ENCODE measurements at regions not wholly inside any gene's neighbourhood (a gene's known extent, or its start where the extent isn't known, plus 50 kb on each side); places are given as distances from the start of the nearest gene placed in this dataset.

DNA sequence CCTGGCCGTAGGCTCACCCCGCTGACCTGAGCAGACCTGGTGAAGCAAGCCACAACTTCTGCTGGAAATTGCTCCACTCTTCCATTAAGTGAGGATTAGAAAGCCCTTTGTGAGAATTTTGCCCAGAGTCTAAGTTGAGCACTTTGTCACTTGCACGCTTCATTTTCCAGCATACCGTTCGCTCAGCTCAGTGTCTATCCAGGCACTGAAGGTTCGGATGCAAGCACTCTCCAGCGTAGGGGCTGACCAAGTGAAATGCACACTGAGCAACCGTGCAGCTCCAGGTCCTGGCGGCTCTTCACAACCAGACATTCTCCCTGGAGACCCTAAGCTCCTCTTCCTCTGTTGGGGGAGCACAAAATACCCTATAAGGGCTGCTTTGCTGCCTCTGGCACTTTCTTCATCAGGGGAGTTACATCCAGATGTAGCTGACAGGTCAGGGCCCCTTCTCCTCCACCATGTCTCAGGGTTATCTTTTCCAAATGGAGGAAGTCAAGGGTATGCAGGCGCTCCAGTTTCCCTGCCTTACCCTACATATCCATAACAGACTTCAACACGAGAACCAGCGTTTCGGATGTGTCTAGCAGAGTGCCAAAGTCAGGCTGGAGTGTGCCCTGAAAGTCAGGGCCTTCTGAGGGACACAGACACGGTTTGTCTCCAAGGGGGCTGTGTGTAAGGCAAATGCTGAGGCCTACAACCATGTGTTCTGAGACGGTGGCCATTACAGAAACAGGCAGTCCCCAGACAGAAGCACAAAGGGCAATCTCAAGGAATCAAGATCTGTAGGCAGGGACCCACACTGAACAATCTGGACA, 146.7 kb upstream of the AFDN start:
- H3K4me1 ChIP-seq (replicated peaks; ENCODE audit: insufficient read depth) = no peaks in the 10 kb centered on the region
- H3K4me2 ChIP-seq = no peak overlapping the region
- no peaks in the 10 kb centered on the region for H3K36me3 ChIP-seq (ENCODE audit: low read depth)
- H3K27me3 ChIP-seq (ENCODE audit: insufficient read depth, low read depth) = peaks cover 93% of the 10 kb centered on the region
- POLR2A ChIA-PET (ENCODE audit: unreplicated experiment) = no interaction called here
- H3F3A ChIP-seq (ENCODE audit: insufficient read depth, low read depth) = no peaks in the 10 kb centered on the region
- BruUV-seq (replicated peaks) = no TSS peak
- no peaks in the 10 kb centered on the region for H4K20me1 ChIP-seq (ENCODE audit: insufficient read depth)
- H3K27ac ChIP-seq = no peak overlapping the region
- no peak for DNase-seq
- H2AFZ ChIP-seq = no peak overlapping the region
- H3K4me3 ChIP-seq = no peak overlapping the region
- H3K9me2 ChIP-seq (ENCODE audit: insufficient read depth) = no peaks in the 10 kb centered on the region
- no peaks in the 10 kb centered on the region for H3K79me2 ChIP-seq (ENCODE audit: low read depth)
- TF ChIP-seq EZH2 (IDR thresholded peaks at IDR 0.05; ENCODE audit: low read depth) = no peak
- TF ChIP-seq, protein P1, sequence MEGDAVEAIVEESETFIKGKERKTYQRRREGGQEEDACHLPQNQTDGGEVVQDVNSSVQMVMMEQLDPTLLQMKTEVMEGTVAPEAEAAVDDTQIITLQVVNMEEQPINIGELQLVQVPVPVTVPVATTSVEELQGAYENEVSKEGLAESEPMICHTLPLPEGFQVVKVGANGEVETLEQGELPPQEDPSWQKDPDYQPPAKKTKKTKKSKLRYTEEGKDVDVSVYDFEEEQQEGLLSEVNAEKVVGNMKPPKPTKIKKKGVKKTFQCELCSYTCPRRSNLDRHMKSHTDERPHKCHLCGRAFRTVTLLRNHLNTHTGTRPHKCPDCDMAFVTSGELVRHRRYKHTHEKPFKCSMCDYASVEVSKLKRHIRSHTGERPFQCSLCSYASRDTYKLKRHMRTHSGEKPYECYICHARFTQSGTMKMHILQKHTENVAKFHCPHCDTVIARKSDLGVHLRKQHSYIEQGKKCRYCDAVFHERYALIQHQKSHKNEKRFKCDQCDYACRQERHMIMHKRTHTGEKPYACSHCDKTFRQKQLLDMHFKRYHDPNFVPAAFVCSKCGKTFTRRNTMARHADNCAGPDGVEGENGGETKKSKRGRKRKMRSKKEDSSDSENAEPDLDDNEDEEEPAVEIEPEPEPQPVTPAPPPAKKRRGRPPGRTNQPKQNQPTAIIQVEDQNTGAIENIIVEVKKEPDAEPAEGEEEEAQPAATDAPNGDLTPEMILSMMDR (conservative IDR thresholded peaks at IDR 0.05) = no peak
- CTCF ChIA-PET = no interaction called here
- intact Hi-C loops (cut with micrococcal nuclease; ENCODE audit: unreplicated experiment) = no loop called here
- H3K9me3 ChIP-seq (ENCODE audit: insufficient read depth, low read depth) = no peaks in the 10 kb centered on the region

- ChIA-PET CTCF (no interaction called here), POLR2A (ENCODE audit: unreplicated experiment) (no interaction called here)
- H3K4me3 ChIP-seq = no peak overlapping the region
- no peaks in the 10 kb centered on the region for H3F3A ChIP-seq (ENCODE audit: insufficient read depth, low read depth)
- H3K79me2 ChIP-seq (ENCODE audit: low read depth) = no peaks in the 10 kb centered on the region
- no peaks in the 10 kb centered on the region for H3K9me2 ChIP-seq (ENCODE audit: insufficient read depth)
- intact Hi-C loops (cut with micrococcal nuclease; ENCODE audit: unreplicated experiment) = no loop called here
- H3K27me3 ChIP-seq (ENCODE audit: insufficient read depth, low read depth) = peaks cover 93% of the 10 kb centered on the region
- no peaks in the 10 kb centered on the region for H3K36me3 ChIP-seq (ENCODE audit: low read depth)
- no peaks in the 10 kb centered on the region for H3K4me1 ChIP-seq (replicated peaks; ENCODE audit: insufficient read depth)
- H3K27ac ChIP-seq = no peak overlapping the region
- H3K9me3 ChIP-seq (ENCODE audit: insufficient read depth, low read depth) = no peaks in the 10 kb centered on the region
- no peak overlapping the region for H2AFZ ChIP-seq
- no peak overlapping the region for H3K4me2 ChIP-seq
- no peak for DNase-seq
- no peaks in the 10 kb centered on the region for H4K20me1 ChIP-seq (ENCODE audit: insufficient read depth)
- no TSS peak for BruUV-seq (replicated peaks)
- TF ChIP-seq, protein P1 (conservative IDR thresholded peaks at IDR 0.05) = no peak
- TF ChIP-seq EZH2 (IDR thresholded peaks at IDR 0.05; ENCODE audit: low read depth) = no peak
These were observed 146.0 kb upstream of the AFDN start for GRCh38 chr6:167680605-167681149.

- intact Hi-C loops (cut with micrococcal nuclease; ENCODE audit: unreplicated experiment) = no loop called here
- POLR2A ChIA-PET (ENCODE audit: unreplicated experiment) = no interaction called here
- Histone ChIP-seq H2AFZ (no peak overlapping the region), H3F3A (ENCODE audit: insufficient read depth, low read depth) (peaks cover 6% of the 10 kb centered on the region; the same call in 1 of the 2 replicates), H3K27ac (no peak overlapping the region), H3K4me1 (replicated peaks; ENCODE audit: insufficient read depth) (no peaks in the 10 kb centered on the region), H3K79me2 (ENCODE audit: low read depth) (no peaks in the 10 kb centered on the region), H3K9me3 (ENCODE audit: insufficient read depth, low read depth) (no peaks in the 10 kb centered on the region), H3K36me3 (ENCODE audit: low read depth) (no peaks in the 10 kb centered on the region), H4K20me1 (ENCODE audit: insufficient read depth) (no peaks in the 10 kb centered on the region), H3K4me3 (no peak overlapping the region), H3K4me2 (no peak overlapping the region), H3K27me3 (ENCODE audit: insufficient read depth, low read depth) (peaks cover 81% of the 10 kb centered on the region), H3K9me2 (ENCODE audit: insufficient read depth) (no peaks in the 10 kb centered on the region)
- BruUV-seq (replicated peaks) = no TSS peak
- DNase-seq = no peak
- no peak for TF ChIP-seq EZH2 (IDR thresholded peaks at IDR 0.05; ENCODE audit: low read depth)
- TF ChIP-seq, protein P1 (conservative IDR thresholded peaks at IDR 0.05) = no peak
- CTCF ChIA-PET = no interaction called here
These were observed 144.6 kb upstream of the AFDN start for GRCh38 chr6:167682125-167682524.
